Kidney capillary endothelial cell (primary cell): ENCODE measurements at regions not wholly inside any gene's neighbourhood (a gene's known extent, or its start where the extent isn't known, plus 50 kb on each side); places are given as distances from the start of the nearest gene placed in this dataset.
"Not testable (repeated sequence)": the region's sequence is repeated elsewhere in the genome, so short reads cannot be mapped to it uniquely, and the experiment has no call there.

Experiments used
- DNase-seq: peaks from one replicate; pipeline ENCODE4 v3.0.0-alpha.2; 2018; ENCODE audit warnings: low spot score

GRCh38 chr11:96706761-96707160 lies 316.9 kb downstream of the JRKL start:
- DNase-seq: no peak

- DNase-seq: no peak
Observed at GRCh38 chr11:96707273-96707672, 317.5 kb downstream of the JRKL start.

GRCh38 chr11:96708219-96708878 lies 318.5 kb downstream of the JRKL start:
- DNase-seq: no peak

GRCh38 chr11:96713301-96713700 lies 323.5 kb downstream of the JRKL start:
- no peak for DNase-seq

- DNase-seq: no peak
Observed at GRCh38 chr11:96714689-96715088, 324.9 kb downstream of the JRKL start.

- no peak for DNase-seq
Observed at GRCh38 chr11:96715208-96715607, 325.4 kb downstream of the JRKL start.

- DNase-seq: no peak
Observed at GRCh38 chr11:96736601-96737000, 346.8 kb downstream of the JRKL start.

GRCh38 chr11:96738311-96738710 lies 348.5 kb downstream of the JRKL start:
- no peak for DNase-seq

GRCh38 chr11:96741068-96741467 lies 351.3 kb downstream of the JRKL start:
- no peak for DNase-seq

GRCh38 chr11:96744697-96745096 lies 354.9 kb downstream of the JRKL start:
- no peak for DNase-seq

GRCh38 chr11:96748639-96749370 lies 359.0 kb downstream of the JRKL start:
- peak; percentile 76 for DNase-seq

GRCh38 chr11:96751807-96752206 lies 362.0 kb downstream of the JRKL start:
- DNase-seq: not testable (repeated sequence)

GRCh38 chr11:96752221-96752620 lies 362.4 kb downstream of the JRKL start:
- no peak for DNase-seq

GRCh38 chr11:96753997-96754396 lies 364.2 kb downstream of the JRKL start:
- DNase-seq: no peak

GRCh38 chr11:96755209-96755608 lies 365.4 kb downstream of the JRKL start:
- DNase-seq: no peak

GRCh38 chr11:96755752-96756151 lies 365.9 kb downstream of the JRKL start:
- DNase-seq: no peak

GRCh38 chr11:96758957-96759356 lies 369.1 kb downstream of the JRKL start:
- no peak for DNase-seq

GRCh38 chr11:96760306-96760705 lies 370.5 kb downstream of the JRKL start:
- DNase-seq: no peak

GRCh38 chr11:96760815-96761214 lies 371.0 kb downstream of the JRKL start:
- DNase-seq: no peak

- DNase-seq: no peak
Observed at GRCh38 chr11:96761451-96761850, 371.6 kb downstream of the JRKL start.

- DNase-seq: no peak
Observed at GRCh38 chr11:96763244-96763643, 373.4 kb downstream of the JRKL start.

GRCh38 chr11:96778272-96778671 lies 388.5 kb downstream of the JRKL start:
- no peak for DNase-seq

GRCh38 chr11:96779030-96779429 lies 389.2 kb downstream of the JRKL start:
- no peak for DNase-seq

- DNase-seq: no peak
Observed at GRCh38 chr11:96781082-96781481, 391.3 kb downstream of the JRKL start.
